Epithelial cell of esophagus (primary cell): ENCODE measurements at regions not wholly inside any gene's neighbourhood (a gene's known extent, or its start where the extent isn't known, plus 50 kb on each side); places are given as distances from the start of the nearest gene placed in this dataset.

Experiments
- DNase-seq: peaks from one replicate; pipeline ENCODE4 v3.0.0; 2010; ENCODE audit warnings: low read depth
- H3K4me3 ChIP-seq: 2 replicates; pipeline ENCODE4 v1.5.1; 2011; ENCODE audit warnings: mild to moderate bottlenecking, low read length, control low read depth
- TF ChIP-seq, protein P1 (sequence below): IDR thresholded peaks from 2 replicates; pipeline ENCODE4 v1.5.1; 2011; ENCODE audit warnings: low read depth, mild to moderate bottlenecking, low read length, control low read depth, inconsistent platforms; ENCODE audit not compliant: insufficient read depth; ENCODE audit errors: missing control alignments

DNA sequence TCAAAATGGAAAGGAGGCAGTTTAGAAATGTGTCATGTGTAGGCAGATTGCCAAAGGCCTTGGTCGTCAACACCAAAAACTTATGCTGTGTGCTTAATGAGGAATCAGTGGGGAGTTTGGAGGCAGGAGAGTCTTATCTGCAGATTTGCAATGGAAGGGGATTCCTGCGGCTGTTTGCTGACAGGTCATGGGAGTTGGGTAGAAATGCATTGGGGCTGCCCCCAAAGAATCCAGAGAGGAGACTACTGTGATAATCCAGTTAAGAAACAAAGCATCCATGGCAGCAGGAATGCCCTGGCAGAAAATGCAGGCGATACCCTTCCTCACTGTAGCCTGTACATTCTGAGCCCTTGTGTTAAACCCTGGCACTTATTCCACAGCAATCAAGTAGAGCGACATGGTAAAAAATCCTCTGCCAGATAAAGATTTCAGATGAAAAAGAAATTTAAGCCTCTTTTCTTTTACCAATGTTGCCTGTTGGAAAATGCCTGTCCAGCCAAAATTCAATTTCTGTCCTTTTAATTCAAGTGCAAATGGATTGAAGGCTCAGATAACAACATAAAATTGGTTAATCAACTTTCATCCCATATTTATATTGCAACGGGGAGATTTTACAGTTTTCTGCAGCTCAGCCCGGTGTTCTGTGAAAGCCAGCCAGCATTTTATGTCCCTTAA, 491.0 kb upstream of the CDH5 start:
- DNase-seq, result peak; percentile 11
- TF ChIP-seq, protein P1, sequence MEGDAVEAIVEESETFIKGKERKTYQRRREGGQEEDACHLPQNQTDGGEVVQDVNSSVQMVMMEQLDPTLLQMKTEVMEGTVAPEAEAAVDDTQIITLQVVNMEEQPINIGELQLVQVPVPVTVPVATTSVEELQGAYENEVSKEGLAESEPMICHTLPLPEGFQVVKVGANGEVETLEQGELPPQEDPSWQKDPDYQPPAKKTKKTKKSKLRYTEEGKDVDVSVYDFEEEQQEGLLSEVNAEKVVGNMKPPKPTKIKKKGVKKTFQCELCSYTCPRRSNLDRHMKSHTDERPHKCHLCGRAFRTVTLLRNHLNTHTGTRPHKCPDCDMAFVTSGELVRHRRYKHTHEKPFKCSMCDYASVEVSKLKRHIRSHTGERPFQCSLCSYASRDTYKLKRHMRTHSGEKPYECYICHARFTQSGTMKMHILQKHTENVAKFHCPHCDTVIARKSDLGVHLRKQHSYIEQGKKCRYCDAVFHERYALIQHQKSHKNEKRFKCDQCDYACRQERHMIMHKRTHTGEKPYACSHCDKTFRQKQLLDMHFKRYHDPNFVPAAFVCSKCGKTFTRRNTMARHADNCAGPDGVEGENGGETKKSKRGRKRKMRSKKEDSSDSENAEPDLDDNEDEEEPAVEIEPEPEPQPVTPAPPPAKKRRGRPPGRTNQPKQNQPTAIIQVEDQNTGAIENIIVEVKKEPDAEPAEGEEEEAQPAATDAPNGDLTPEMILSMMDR, result no peak
- no peak overlapping the region for H3K4me3 ChIP-seq

DNA sequence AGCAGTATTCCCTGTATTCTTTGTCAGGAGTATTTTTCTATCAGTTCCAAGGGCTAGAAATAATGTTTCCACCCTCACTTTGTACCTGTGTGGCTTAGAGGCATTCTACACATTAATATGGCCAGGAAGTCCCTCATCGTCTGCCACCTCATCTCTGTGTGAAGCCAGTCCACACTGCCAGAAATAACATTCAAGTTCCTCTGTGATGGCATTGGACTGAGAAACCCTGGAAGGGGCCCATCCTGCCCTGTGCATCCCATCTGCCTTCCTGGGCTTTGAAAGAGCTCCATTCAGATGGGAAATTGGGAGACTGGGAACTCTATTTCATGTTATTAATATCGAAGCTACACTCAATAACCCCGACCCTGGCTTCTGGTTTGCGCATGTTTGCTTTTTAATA, 497.2 kb upstream of the CDH5 start:
- DNase-seq, result no peak
- TF ChIP-seq, protein P1, result no peak
- no peak overlapping the region for H3K4me3 ChIP-seq

DNA sequence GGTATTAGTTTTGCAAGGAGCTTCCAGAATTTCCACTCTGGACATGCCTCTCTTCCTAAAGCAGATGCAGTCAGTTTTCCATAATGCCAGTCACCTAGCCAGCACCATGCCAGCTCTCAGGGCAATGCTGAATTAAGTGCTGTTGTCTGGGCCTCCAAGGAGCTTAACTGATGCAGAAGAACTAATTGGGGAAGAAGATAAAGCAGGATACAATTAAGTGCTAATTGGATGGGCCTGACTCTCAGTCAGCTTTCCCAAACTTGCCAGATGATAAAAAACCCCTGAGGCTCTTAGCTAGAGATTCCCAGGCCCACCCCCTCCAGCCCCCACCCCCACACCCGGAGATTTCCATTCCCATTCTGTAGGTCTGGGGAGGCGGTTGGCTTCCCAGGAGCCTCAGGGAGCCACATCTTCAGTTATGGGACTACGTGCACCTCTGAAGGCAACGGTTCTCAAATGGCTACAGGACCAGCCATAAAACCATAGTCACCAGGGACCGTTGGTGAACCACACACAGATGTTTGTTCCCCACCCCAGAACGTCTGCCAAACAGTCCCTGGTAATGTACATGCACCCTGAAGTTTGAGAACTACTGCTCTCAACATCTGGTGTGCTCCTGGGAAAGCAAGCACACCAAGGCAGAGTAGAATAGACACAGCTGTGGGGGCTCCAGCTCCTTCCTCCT, 499.1 kb upstream of the CDH5 start:
- TF ChIP-seq, protein P1, result no peak
- no peak for DNase-seq
- H3K4me3 ChIP-seq, result no peak overlapping the region

DNA sequence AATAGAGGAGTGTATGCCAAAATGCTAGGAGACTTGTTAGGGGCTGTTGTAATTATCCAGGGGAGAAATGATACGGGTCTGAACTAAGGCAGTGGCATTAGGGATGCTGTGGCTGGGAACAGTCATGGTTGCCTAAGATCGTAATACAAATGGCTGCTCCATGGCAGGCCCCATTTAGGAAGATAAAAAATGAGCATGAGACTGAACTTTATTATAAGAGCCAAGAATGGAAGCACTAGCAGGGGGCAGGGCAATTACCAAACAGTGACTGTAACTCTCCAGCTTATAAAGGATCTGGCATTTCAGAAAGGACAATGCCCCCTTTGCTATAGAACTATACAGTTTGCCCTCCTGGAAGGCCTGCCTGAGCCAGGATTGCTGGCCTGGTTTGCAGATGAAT, 503.3 kb upstream of the CDH5 start:
- TF ChIP-seq, protein P1, result no peak
- no peak for DNase-seq
- no peak overlapping the region for H3K4me3 ChIP-seq

DNA sequence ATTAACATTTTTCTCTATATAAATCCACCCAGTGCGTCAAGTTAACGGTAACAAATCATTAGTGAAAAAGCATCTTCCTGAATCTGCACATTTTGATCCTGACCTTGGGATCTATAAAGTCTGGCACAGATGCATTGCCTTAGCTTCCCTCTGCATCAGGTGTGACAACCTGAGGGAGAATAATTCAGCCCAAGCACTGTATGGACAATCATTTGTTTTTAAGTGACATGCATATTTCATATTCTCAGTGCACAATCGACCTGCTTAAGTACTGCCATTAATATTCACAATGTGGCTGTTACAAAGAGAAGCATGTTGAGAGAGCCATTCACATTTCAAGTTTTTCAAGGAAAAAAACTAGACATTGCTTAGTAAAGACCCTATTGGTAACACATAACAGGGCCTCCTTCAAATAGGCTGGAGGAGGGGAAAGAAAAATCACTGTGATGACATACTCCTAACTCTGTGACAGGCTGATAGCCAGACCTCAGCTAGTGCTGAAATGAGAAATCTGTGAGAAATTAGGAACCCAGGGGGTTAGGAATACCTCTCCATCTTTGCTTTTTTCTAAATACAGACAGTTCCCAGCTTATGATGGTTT, 505.3 kb upstream of the CDH5 start:
- no peak overlapping the region for H3K4me3 ChIP-seq
- DNase-seq, result no peak
- TF ChIP-seq, protein P1, result no peak

DNA sequence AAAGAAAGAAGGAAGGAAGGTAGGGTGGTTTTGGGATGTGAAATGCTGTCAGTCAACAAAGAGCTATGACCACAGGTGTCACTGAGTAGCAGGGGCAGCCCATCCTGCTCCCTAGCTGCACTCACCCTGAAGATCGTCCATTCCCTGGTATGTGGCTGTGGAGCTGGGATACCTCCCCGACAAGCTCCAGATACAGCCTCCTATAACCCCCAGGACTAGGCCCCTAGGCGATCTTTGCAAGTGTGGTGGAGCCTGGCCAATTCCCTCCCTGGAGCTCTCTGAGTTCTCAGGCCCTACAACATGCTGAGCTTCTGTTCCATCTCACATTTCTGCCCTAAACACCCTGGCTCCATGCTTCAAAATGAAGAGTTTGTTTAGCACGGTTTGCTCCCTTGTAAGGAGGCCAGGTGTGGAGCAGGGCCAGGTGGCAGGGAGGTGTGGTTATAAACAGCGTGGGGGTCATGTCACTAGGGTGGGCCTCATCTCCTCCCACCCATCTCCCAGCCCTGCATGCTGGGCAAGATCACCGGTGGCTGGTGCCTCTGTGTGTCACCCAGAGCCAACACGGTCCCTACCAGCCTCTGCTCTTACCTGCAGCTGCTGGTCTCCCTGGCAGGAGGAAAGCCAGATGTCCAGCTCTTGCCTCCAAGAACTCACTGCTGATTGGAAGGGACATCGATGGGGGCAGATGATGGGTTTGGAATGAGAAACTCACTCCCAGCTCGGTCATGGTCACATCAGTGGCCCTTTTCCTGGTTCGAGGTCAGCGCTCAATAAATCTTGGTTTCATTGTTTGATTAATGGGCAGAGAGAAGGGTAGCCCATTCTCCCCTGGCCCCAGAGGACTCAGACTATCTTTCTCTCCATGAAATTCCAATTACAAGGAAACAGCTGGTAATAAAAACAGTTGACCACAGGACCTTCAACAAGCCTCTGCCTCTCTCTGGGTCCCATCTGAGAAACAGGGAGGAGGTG, 511.0 kb upstream of the CDH5 start:
- TF ChIP-seq, protein P1, result no peak
- DNase-seq, result no peak
- H3K4me3 ChIP-seq, result no peak overlapping the region
